ENCODE measurements at regions not wholly inside any gene's neighbourhood (a gene's known extent, or its start where the extent isn't known, plus 50 kb on each side); places are given as distances from the start of the nearest gene placed in this dataset.

GRCh38 chr3:117875887-117876286 lies 1158.8 kb downstream of the IGSF11 start:
- H3K27ac Mint-ChIP-seq, result no peak overlapping the region
- DNase-seq (ENCODE audit: low spot score), result no peak
- H3K4me3 ChIP-seq, result no peak overlapping the region

More at GRCh38 chr3:117875887-117876286, 1158.8 kb downstream of the IGSF11 start:
- Mint-ChIP-seq H3K9me3 (no peaks in the 10 kb centered on the region), H3K4me3 (no peak overlapping the region), H3K4me1 (peaks cover 8% of the 10 kb centered on the region), H3K36me3 (ENCODE audit: low read depth) (no peaks in the 10 kb centered on the region), H3K27me3 (ENCODE audit: insufficient read depth, low read depth, poor library complexity) (no peaks in the 10 kb centered on the region)
- no peak overlapping the region for H3K27ac ChIP-seq (ENCODE audit: low read depth)
- H3K4me2 ChIP-seq, result no peak overlapping the region
- no peak overlapping the region for H2AFZ ChIP-seq
- no peaks in the 10 kb centered on the region for H3K4me1 ChIP-seq (ENCODE audit: insufficient read depth)
- no peaks in the 10 kb centered on the region for H3K79me2 ChIP-seq (replicated peaks; ENCODE audit: insufficient read depth)
- no peaks in the 10 kb centered on the region for H4K20me1 ChIP-seq (replicated peaks; ENCODE audit: insufficient read depth)
- no peaks in the 10 kb centered on the region for H3F3A ChIP-seq (replicated peaks; ENCODE audit: low read depth)
- H3K27me3 ChIP-seq (ENCODE audit: insufficient read depth), result no peaks in the 10 kb centered on the region
- no peak for ATAC-seq
- no peaks in the 10 kb centered on the region for H3K36me3 ChIP-seq (ENCODE audit: insufficient read depth)
- no peaks in the 10 kb centered on the region for H3K9me2 ChIP-seq (ENCODE audit: insufficient read depth)
- TF ChIP-seq ZNF114 (CRISPR knock-in tag; IDR thresholded peaks at IDR 0.05), result no peak
- TF ChIP-seq ETS1 (IDR thresholded peaks at IDR 0.05), result no peak
- TF ChIP-seq EZH2phosphoT487 (IDR thresholded peaks at IDR 0.05; ENCODE audit: unreplicated experiment), result no peak
- TF ChIP-seq CREB1 (CRISPR knock-in tag; IDR thresholded peaks at IDR 0.05; ENCODE audit: low read depth), result no peak
- no peak for TF ChIP-seq POLR2AphosphoS5 (IDR thresholded peaks at IDR 0.05; ENCODE audit: low read depth)
- TF ChIP-seq EZH2 (IDR thresholded peaks at IDR 0.05; ENCODE audit: low read depth, unreplicated experiment), result no peak
- no peak for TF ChIP-seq ZNF331 (CRISPR knock-in tag; IDR thresholded peaks at IDR 0.05; ENCODE audit: low read depth)
- no peak for TF ChIP-seq JUNB (IDR thresholded peaks at IDR 0.05; ENCODE audit: unreplicated experiment)
- TF ChIP-seq REST (IDR thresholded peaks at IDR 0.05; ENCODE audit: unreplicated experiment), result no peak
- TF ChIP-seq NANOG (IDR thresholded peaks at IDR 0.05; ENCODE audit: borderline replicate concordance), result no peak
- no peak for TF ChIP-seq CTCF (conservative IDR thresholded peaks at IDR 0.05; ENCODE audit: low read depth in 2 of 2)
- TF ChIP-seq ZNF462 (CRISPR knock-in tag; IDR thresholded peaks at IDR 0.05), result no peak
- TF ChIP-seq STAT1 (IDR thresholded peaks at IDR 0.05; ENCODE audit: unreplicated experiment), result no peak

All from GM23338 (cell line).